ENCODE measurements at regions not wholly inside any gene's neighbourhood (a gene's known extent, or its start where the extent isn't known, plus 50 kb on each side); places are given as distances from the start of the nearest gene placed in this dataset.

- Histone ChIP-seq H3K27me3 (ENCODE audit: control insufficient read depth, insufficient read depth, low read length) (no peaks in the 10 kb centered on the region), H3K4me3 (ENCODE audit: low read depth, low read length) (no peak overlapping the region), H3K36me3 (ENCODE audit: control insufficient read depth, insufficient read depth, low read length) (no peaks in the 10 kb centered on the region)
- DNase-seq (ENCODE audit: low read depth) = no peak
- no peak for TF ChIP-seq CTCF (IDR thresholded peaks at IDR 0.05; ENCODE audit: insufficient read depth, low read length, poor library complexity, severe bottlenecking)
These were observed 149.5 kb upstream of the DIO3 start for GRCh38 chr14:101411779-101412178.

DNA sequence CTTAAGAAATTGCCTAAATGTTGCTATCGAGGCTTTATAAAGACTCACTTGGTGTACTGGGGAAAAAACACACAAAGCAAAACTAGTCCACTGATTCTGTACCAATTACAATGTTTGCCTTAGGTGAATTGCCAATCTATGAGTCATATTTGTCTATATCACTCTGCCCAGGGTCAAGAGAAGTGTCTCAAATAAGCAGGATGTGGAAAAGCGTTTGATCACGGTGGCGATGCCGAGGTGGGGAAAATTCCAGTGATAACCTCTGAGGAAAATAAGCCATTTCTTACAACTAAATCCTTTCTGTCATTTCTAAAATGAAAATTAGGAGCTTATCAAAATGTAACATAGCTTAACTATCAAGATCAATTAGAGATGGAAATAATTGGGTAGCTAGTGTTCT lies 148.6 kb upstream of the DIO3 start:
- Histone ChIP-seq H3K27me3 (ENCODE audit: control insufficient read depth, insufficient read depth, low read length) (no peaks in the 10 kb centered on the region), H3K36me3 (ENCODE audit: control insufficient read depth, insufficient read depth, low read length) (no peaks in the 10 kb centered on the region), H3K4me3 (ENCODE audit: low read depth, low read length) (no peak overlapping the region)
- no peak for DNase-seq (ENCODE audit: low read depth)
- no peak for TF ChIP-seq CTCF (IDR thresholded peaks at IDR 0.05; ENCODE audit: insufficient read depth, low read length, poor library complexity, severe bottlenecking)

GRCh38 chr14:101417434-101417833 lies 143.9 kb upstream of the DIO3 start:
- Histone ChIP-seq H3K36me3 (ENCODE audit: control insufficient read depth, insufficient read depth, low read length) (no peaks in the 10 kb centered on the region), H3K4me3 (ENCODE audit: low read depth, low read length) (no peak overlapping the region), H3K27me3 (ENCODE audit: control insufficient read depth, insufficient read depth, low read length) (no peaks in the 10 kb centered on the region)
- TF ChIP-seq CTCF (IDR thresholded peaks at IDR 0.05; ENCODE audit: insufficient read depth, low read length, poor library complexity, severe bottlenecking) = no peak
- no peak for DNase-seq (ENCODE audit: low read depth)

DNA sequence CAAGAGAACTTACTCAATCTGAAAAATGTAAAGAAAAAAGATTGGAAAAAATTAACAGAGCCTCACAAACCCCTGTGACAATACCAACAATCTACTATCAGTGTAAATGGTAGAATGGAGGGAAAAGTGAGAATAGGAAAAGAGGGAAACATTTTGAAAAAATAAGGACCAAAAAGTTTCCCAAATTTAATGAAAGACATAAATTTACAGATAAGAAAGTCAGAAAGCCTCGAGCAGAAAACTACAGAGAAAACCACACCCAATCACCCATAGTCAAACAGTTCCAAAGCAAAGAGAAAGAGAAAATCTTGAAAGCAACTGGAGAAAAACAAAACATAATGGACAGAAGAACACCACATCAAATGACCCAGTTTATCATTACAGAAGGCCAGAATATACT lies 142.7 kb upstream of the DIO3 start:
- Histone ChIP-seq H3K36me3 (ENCODE audit: control insufficient read depth, insufficient read depth, low read length) (no peaks in the 10 kb centered on the region), H3K27me3 (ENCODE audit: control insufficient read depth, insufficient read depth, low read length) (no peaks in the 10 kb centered on the region), H3K4me3 (ENCODE audit: low read depth, low read length) (no peak overlapping the region)
- no peak for DNase-seq (ENCODE audit: low read depth)
- no peak for TF ChIP-seq CTCF (IDR thresholded peaks at IDR 0.05; ENCODE audit: insufficient read depth, low read length, poor library complexity, severe bottlenecking)

GRCh38 chr14:101426466-101426865 lies 134.8 kb upstream of the DIO3 start:
- no peaks in the 10 kb centered on the region for H3K36me3 ChIP-seq (ENCODE audit: control insufficient read depth, insufficient read depth, low read length)
- DNase-seq (ENCODE audit: low read depth) = no peak
- no peaks in the 10 kb centered on the region for H3K27me3 ChIP-seq (ENCODE audit: control insufficient read depth, insufficient read depth, low read length)
- H3K4me3 ChIP-seq (ENCODE audit: low read depth, low read length) = no peak overlapping the region
- no peak for TF ChIP-seq CTCF (IDR thresholded peaks at IDR 0.05; ENCODE audit: insufficient read depth, low read length, poor library complexity, severe bottlenecking)

- H3K4me3 ChIP-seq (ENCODE audit: low read depth, low read length) = no peak overlapping the region
- no peak for DNase-seq (ENCODE audit: low read depth)
- H3K27me3 ChIP-seq (ENCODE audit: control insufficient read depth, insufficient read depth, low read length) = no peaks in the 10 kb centered on the region
- TF ChIP-seq CTCF (IDR thresholded peaks at IDR 0.05; ENCODE audit: insufficient read depth, low read length, poor library complexity, severe bottlenecking) = no peak
- no peaks in the 10 kb centered on the region for H3K36me3 ChIP-seq (ENCODE audit: control insufficient read depth, insufficient read depth, low read length)
These were observed 132.9 kb upstream of the DIO3 start for GRCh38 chr14:101428409-101428808.

Measured in kidney epithelial cell (primary cell).